Tibial nerve (tissue), 4 donors: ENCODE measurements at regions not wholly inside any gene's neighbourhood (a gene's known extent, or its start where the extent isn't known, plus 50 kb on each side); places are given as distances from the start of the nearest gene placed in this dataset.
A peak's percentile ranks its signal among the peaks of the same experiment; 100 is the strongest.

Experiments
- CTCF ChIP-seq, 5 experiments: fragments of 200-600 bp in 3 of 5; fragments of 450-650 bp in 2 of 5; sonication (generic) in 3 of 5; IDR thresholded peaks; one replicate each; pipeline ENCODE4 v1.5.1; 2016 to 2019; ENCODE audit warnings: antibody characterized with exemption in 5 of 5, mild to moderate bottlenecking in 3 of 5, moderate library complexity in 2 of 5
- EP300 ChIP-seq, 2 donors: sonication (generic); formaldehyde crosslinking; IDR thresholded peaks; one replicate each; pipeline ENCODE4 v1.6.1; 2017; ENCODE audit warnings: antibody characterized with exemption in 2 of 2, mild to moderate bottlenecking in 1 of 2
- POLR2A ChIP-seq, 2 donors: fragments of 450-650 bp; IDR thresholded peaks; one replicate each; pipeline ENCODE4 v1.6.1; 2017; ENCODE audit warnings: antibody characterized with exemption in 2 of 2, mild to moderate bottlenecking in 2 of 2, moderate library complexity in 2 of 2

GRCh38 chr10:30553626-30554439 lies 75.7 kb downstream of the LYZL2 start:
- TF ChIP-seq CTCF (IDR thresholded peaks at IDR 0.05) (peak in 1 of 5 experiments; percentile 9), POLR2A (IDR thresholded peaks at IDR 0.05) (peak in 1 of 2 donors; percentile 47), EP300 (IDR thresholded peaks at IDR 0.05) (peak; percentile 84 to 85)
